HG03342 (cell line): ENCODE measurements at regions not wholly inside any gene's neighbourhood (a gene's known extent, or its start where the extent isn't known, plus 50 kb on each side); places are given as distances from the start of the nearest gene placed in this dataset.

Source experiments
- ATAC-seq: cut with Tn5 transposase; IDR thresholded peaks from one replicate; pipeline ENCODE4 v1.9.1; 2021; ENCODE audit warnings: mild to moderate bottlenecking, moderate library complexity; ENCODE audit not compliant: unreplicated experiment

GRCh38 chr17:15112846-15113617, 152.1 kb downstream of the PMP22 start:
- no peak for ATAC-seq

DNA sequence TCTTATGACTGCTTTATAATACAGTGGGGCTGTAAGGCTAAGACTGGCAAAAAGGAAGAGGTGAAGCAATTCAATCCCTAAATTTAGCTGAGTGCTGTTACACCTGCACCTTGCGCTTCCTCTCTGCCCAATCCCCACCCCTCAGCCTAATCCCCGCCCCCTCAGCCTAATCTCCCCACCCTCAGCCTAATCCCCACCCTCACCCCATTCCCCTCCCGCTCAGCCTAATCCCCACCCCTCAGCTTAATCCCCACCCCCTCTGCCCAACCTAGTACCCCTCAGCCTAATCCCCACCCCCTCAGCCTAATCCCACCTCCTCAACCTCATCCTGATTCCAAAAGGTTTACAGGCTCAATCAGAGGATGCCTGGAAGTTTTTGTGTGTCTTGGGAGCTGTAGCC, 155.5 kb downstream of the PMP22 start:
- no peak for ATAC-seq

- ATAC-seq, result no peak
Observed at GRCh38 chr17:15108992-15109391, 156.1 kb downstream of the PMP22 start.

DNA sequence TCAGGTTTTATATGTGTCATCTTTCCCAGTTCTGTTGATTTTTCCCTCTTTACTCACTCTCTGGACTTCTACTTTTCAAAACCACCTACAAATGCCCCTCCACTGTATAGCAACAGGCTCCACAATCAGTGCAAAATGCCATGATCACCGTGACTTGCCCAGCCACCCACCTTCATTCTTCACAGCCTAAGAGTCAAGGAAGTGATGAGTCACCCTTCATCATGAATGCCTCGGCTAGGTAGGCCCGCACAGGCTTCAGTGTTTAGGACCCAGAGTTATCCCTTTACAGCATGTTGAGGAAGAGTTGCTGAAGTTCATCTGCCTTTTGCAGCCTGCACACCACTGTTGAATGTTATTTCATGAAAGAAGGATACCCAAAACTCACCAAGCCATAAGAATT, 158.6 kb downstream of the PMP22 start:
- no peak for ATAC-seq

- ATAC-seq, result no peak
Observed at GRCh38 chr17:15103785-15104184, 161.3 kb downstream of the PMP22 start.

GRCh38 chr17:15101175-15101574, 164.0 kb downstream of the PMP22 start:
- ATAC-seq, result no peak

GRCh38 chr17:15096511-15096910, 168.6 kb downstream of the PMP22 start:
- no peak for ATAC-seq

- ATAC-seq, result no peak
Observed at GRCh38 chr17:15095935-15096334, 169.2 kb downstream of the PMP22 start.

- no peak for ATAC-seq
Observed at GRCh38 chr17:15092762-15093161, 172.4 kb downstream of the PMP22 start.

DNA sequence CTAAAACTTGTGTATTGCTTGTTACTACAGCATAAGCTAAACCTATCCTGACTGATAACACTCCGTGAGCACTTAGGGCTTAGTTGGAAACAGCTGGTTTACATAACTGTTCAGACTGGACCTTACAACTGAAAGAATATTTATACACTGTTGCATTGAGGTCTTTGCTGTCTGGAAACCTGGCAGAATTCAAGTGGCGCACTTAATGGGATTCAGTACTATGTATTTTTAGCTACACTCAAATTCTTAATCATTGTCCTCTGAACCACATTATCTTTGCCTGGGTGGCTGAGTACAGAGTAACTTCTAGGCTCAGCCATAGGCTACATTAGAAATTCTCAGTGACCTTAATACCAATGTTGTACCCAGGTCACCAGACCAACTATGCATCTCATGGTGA, 172.9 kb downstream of the PMP22 start:
- ATAC-seq, result no peak

DNA sequence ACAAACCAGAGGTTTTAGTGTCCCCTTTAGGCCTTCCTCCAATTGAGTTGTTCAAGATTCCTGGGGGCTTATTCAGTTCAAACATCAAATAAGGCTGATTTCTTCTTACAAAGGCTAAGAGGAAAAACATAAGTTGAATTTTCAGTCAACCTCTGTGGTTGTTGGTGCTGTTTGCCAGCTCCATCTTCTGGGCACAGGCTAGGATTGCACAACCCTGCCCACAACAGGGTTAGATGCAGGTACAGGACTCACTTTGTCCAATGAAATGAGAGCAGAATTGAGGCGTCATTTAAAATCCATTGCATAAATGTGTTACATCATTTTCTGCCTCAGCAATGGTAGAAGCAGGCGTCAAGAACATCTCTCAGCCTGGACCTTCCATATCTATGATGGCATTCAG, 173.3 kb downstream of the PMP22 start:
- ATAC-seq, result no peak

DNA sequence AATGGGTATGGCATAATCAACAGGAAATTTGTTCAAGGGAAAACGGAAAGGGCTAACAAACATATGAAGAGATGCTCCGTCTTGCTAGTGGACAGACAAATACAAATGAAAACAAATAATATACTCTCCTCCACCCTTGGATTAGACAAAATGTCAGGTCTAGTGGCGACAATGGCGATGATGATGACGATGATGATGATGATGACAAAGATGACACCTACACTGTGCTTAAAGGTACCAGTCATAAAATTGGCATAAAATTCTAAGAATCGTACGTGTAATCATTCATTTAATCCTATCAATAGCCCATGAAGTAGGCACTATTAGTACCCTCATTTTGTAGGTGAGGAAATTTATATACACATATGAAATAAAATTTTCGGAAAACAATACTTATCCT, 174.6 kb downstream of the PMP22 start:
- ATAC-seq, result no peak

- no peak for ATAC-seq
Observed at GRCh38 chr17:15087946-15088345, 177.2 kb downstream of the PMP22 start.

GRCh38 chr17:15086776-15087295, 178.3 kb downstream of the PMP22 start:
- ATAC-seq, result no peak

GRCh38 chr17:15085890-15086677, 179.0 kb downstream of the PMP22 start:
- ATAC-seq, result no peak

DNA sequence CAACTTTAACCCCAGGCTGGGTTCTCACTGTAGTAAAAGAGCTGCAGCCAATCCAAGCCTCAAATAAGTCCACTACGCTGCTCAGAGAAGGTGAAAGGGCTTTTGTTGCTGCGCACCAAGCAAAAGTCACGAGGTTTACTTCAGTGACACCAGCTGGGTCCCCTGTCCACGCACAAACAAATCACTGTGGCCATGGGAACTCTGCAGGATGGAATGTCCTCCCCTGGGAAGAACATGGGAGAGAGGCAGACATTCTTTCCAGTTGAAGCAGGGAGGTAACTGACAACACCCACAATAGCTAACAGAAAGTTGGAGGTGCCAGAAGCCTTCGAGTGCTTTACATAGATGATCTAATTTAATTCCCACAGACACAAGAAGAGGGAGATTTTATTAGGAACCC, 181.9 kb downstream of the PMP22 start:
- no peak for ATAC-seq

DNA sequence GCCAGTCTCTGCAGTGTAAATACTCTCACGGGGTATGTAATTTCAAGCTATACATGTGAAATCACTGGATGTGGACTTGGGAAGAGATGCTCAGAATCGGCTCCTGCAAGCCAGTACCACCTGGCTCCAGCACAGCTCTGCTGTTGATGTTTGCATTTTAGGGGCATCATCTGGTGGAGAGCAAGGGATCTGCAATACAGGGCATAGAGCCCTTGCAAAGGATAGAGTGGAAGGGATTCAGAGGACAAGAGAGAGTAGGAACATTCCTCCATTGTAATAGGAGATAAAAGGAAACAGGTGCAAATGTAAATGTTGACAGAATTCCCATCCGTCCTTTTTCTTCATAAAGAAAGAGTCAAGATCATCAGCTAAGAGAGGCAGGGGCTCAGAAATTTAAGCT, 184.1 kb downstream of the PMP22 start:
- ATAC-seq, result no peak

DNA sequence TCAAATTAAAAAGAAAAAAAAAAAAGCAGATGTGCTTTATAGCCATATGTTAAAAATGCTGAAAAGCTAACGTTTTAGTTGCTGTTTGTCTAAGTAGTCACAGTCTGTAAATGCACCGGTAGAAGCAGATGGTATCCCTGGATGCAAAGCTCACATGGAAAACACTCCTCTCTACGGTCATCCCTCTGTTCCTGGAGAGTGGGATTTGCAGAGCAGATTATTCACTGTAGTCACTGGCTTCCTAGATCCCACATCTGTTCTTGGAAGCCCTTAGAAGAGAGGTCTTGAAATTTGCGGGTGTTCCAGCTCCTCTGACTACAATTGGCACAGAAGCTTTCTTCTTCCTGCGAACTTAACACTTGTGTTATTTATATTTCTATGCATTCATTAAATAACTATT, 186.6 kb downstream of the PMP22 start:
- no peak for ATAC-seq

GRCh38 chr17:15076991-15077663, 188.0 kb downstream of the PMP22 start:
- ATAC-seq, result no peak

DNA sequence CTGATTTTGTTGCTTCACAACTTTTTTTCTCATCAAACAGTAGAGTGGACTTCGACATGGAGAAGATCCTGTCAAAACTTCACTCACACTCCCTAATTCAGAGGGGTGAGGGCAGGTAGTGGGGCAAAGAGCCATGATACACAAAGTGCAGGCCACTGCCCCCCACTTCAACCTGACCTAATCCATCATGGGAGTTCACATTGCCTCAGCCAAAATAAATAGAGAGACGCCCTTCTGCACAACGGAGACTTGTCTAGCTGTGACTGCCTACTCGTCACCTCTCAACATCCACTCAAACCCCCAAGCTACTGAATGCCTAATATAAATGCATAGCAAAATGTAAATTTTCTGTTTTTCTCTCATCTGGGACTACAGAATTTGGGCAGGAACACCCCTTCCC, 213.2 kb downstream of the PMP22 start:
- no peak for ATAC-seq

- ATAC-seq, result no peak
Observed at GRCh38 chr17:15049795-15050160, 215.3 kb downstream of the PMP22 start.
